ENCODE measurements at regions not wholly inside any gene's neighbourhood (a gene's known extent, or its start where the extent isn't known, plus 50 kb on each side); places are given as distances from the start of the nearest gene placed in this dataset.

DNA sequence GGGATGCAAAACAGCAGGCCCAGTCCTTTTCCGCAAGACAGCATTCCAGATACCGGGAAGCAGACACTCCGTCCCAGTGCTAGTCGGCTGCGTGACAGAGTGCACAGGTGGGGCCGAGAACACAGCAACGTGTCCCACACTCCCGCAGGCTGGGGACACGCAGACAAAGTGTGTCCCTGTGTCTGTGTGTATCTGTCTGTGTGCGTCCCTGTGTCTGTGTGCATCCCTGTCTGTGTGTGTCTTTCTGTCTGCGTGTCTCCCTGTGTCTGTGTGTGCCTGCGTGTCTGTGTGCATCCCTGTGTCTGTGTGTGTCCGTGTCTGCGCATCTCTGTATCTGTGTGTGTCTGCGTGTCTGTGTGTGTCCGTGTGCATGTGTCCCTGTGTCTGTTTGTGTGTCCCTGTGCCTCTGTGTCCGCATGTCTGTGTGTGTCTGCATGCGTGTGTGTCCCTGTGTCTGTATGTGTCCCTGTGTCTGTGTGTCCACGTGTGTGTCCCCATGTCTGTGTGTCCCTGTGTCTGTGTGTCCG, 137.0 kb downstream of the MRPL36 start:
- Histone ChIP-seq H3K4me1 (ENCODE audit: control insufficient read depth in 1 of 2, insufficient read depth in 2 of 2, low read length in 2 of 2) (peaks cover 0 to under 1% of the 10 kb centered on the region in 2 donors), H3K9me3 (ENCODE audit: control insufficient read depth in 1 of 2, low read length in 2 of 2) (no peaks in the 10 kb centered on the region), H3K27me3 (ENCODE audit: control insufficient read depth in 1 of 2, insufficient read depth in 2 of 2, low read length in 2 of 2) (peaks cover 34 to 47% of the 10 kb centered on the region in 2 donors), H3K9ac (ENCODE audit: low read depth in 1 of 2, low read length in 2 of 2) (no peak overlapping the region), H3K27ac (ENCODE audit: low read depth, low read length) (no peak overlapping the region), H3K36me3 (ENCODE audit: control insufficient read depth in 1 of 2, insufficient read depth in 2 of 2, low read length in 2 of 2) (no peaks in the 10 kb centered on the region), H3K4me3 (ENCODE audit: low read depth in 1 of 2, low read length in 2 of 2) (no peak overlapping the region)

DNA sequence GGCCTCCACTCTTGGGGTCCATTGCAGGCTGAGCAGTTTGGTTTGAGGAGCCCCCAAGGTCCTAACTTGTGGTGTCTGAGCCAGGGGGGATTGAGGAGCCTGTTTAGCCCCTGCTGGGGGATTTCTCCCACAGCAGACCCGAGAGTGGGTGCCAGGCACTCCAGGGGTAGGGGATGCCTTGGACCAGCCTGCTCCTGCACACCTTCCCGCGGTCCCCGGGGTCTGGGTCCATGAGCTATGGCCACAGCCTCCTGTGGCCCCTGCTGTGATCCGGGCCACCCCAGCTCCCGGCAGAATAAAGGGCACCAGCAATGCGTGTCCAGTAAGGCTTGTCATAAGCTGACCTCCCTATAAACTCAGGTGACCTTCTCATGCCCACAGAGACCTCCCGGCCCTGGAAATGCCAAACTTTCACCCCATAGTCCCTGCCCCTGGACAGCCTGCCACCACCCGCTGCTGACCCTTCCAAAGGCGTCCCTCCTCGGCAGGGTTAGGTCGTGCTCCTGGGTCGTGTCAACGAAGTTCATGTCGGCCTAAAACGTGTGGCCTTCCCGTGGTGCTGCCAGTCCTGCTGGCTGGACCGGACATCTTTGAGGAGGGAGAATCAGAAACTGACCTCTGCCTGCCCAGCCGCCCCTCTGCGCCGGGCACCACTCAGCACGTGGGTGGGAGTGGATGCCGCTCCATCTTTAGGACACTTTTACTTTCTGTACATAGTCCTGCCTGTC, 137.6 kb downstream of the MRPL36 start:
- Histone ChIP-seq H3K27me3 (ENCODE audit: control insufficient read depth in 1 of 2, insufficient read depth in 2 of 2, low read length in 2 of 2) (peaks cover 33 to 51% of the 10 kb centered on the region in 2 donors), H3K4me1 (ENCODE audit: control insufficient read depth in 1 of 2, insufficient read depth in 2 of 2, low read length in 2 of 2) (no peaks in the 10 kb centered on the region), H3K9ac (ENCODE audit: low read depth in 1 of 2, low read length in 2 of 2) (no peak overlapping the region), H3K9me3 (ENCODE audit: control insufficient read depth in 1 of 2, low read length in 2 of 2) (no peaks in the 10 kb centered on the region), H3K4me3 (ENCODE audit: low read depth in 1 of 2, low read length in 2 of 2) (no peak overlapping the region), H3K36me3 (ENCODE audit: control insufficient read depth in 1 of 2, insufficient read depth in 2 of 2, low read length in 2 of 2) (no peaks in the 10 kb centered on the region), H3K27ac (ENCODE audit: low read depth, low read length) (no peak overlapping the region)

DNA sequence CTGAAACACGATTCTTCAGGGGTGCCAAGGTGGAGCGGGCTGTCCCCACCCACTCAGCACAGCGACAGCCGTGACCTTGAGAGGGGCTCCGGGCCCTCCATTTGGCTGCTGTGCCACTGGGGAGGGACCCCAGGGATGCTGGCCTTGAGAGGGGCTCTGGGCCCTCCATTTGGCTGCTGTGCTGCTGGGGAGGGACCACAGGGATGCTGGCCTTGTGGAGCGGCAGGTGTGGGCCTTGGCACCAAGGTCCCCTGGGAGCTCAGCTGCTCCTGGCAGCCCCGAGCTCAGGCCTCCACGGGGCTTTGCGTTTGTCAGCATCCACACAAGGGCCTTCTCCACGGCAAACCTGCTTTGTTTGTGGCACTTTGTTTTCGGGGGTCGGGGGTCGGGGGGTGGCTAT, 137.6 kb upstream of the LPCAT1 start:
- no peaks in the 10 kb centered on the region for H3K9me3 ChIP-seq (ENCODE audit: control insufficient read depth in 1 of 2, low read length in 2 of 2)
- no peaks in the 10 kb centered on the region for H3K36me3 ChIP-seq (ENCODE audit: control insufficient read depth in 1 of 2, insufficient read depth in 2 of 2, low read length in 2 of 2)
- H3K4me3 ChIP-seq (ENCODE audit: low read depth in 1 of 2, low read length in 2 of 2) = no peak overlapping the region
- H3K27ac ChIP-seq (ENCODE audit: low read depth, low read length) = no peak overlapping the region
- peaks cover 28 to 51% of the 10 kb centered on the region in 2 donors for H3K27me3 ChIP-seq (ENCODE audit: control insufficient read depth in 1 of 2, insufficient read depth in 2 of 2, low read length in 2 of 2)
- no peaks in the 10 kb centered on the region for H3K4me1 ChIP-seq (ENCODE audit: control insufficient read depth in 1 of 2, insufficient read depth in 2 of 2, low read length in 2 of 2)
- no peak overlapping the region for H3K9ac ChIP-seq (ENCODE audit: low read depth in 1 of 2, low read length in 2 of 2)

DNA sequence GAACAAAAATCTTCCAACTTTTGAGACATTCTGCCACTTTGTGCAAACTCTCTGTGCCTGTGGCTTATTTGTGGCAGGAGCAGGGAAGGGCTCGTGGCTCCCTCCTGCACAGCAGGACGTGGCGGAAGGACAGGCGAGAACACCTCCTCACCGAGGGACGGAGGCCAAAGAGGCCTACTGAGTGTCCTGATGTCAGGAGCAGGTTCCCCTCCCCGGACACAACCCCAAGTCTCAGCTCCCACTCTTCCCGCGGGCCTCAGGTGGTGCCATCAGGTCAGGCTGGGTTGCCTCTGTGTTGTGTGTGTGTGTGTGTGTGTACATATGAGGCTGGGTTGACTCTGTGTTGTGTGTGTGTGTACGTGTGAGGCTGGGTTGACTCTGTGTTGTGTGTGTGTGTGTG, 136.8 kb upstream of the LPCAT1 start:
- Histone ChIP-seq H3K27me3 (ENCODE audit: control insufficient read depth in 1 of 2, insufficient read depth in 2 of 2, low read length in 2 of 2) (peaks cover 20 to 46% of the 10 kb centered on the region in 2 donors), H3K9ac (ENCODE audit: low read depth in 1 of 2, low read length in 2 of 2) (no peak overlapping the region)

DNA sequence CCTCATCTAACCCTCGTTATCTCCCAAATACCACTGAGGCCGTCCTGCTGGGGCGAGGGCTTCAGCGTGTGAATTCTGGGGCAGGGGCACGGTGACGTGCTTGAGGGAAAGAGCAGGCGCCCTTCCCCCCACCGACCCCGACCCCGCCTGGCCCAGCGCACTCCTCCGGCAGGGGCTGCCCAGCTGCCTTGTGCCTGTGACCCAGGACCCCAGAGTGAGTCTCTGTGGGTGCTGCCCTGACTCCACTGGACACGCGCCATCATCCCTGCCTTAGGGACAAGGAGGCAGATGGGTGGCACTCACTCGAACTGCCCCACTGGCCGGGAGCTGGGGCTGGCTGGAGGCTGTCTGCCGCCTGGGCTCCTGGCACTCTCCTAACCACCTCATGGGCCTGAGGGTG, 136.2 kb upstream of the LPCAT1 start:
- Histone ChIP-seq H3K27me3 (ENCODE audit: control insufficient read depth in 1 of 2, insufficient read depth in 2 of 2, low read length in 2 of 2) (peaks cover 15 to 44% of the 10 kb centered on the region in 2 donors), H3K27ac (ENCODE audit: low read depth, low read length) (no peak overlapping the region), H3K9ac (ENCODE audit: low read depth in 1 of 2, low read length in 2 of 2) (no peak overlapping the region), H3K4me3 (ENCODE audit: low read depth in 1 of 2, low read length in 2 of 2) (no peak overlapping the region), H3K4me1 (ENCODE audit: control insufficient read depth in 1 of 2, insufficient read depth in 2 of 2, low read length in 2 of 2) (no peaks in the 10 kb centered on the region), H3K9me3 (ENCODE audit: control insufficient read depth in 1 of 2, low read length in 2 of 2) (no peaks in the 10 kb centered on the region), H3K36me3 (ENCODE audit: control insufficient read depth in 1 of 2, insufficient read depth in 2 of 2, low read length in 2 of 2) (no peaks in the 10 kb centered on the region)

More for the DNA sequence above, 136.8 kb upstream of the LPCAT1 start:
- Histone ChIP-seq H3K9me3 (ENCODE audit: control insufficient read depth in 1 of 2, low read length in 2 of 2) (no peaks in the 10 kb centered on the region), H3K36me3 (ENCODE audit: control insufficient read depth in 1 of 2, insufficient read depth in 2 of 2, low read length in 2 of 2) (no peaks in the 10 kb centered on the region), H3K4me3 (ENCODE audit: low read depth in 1 of 2, low read length in 2 of 2) (no peak overlapping the region), H3K4me1 (ENCODE audit: control insufficient read depth in 1 of 2, insufficient read depth in 2 of 2, low read length in 2 of 2) (no peaks in the 10 kb centered on the region), H3K27ac (ENCODE audit: low read depth, low read length) (no peak overlapping the region)

DNA sequence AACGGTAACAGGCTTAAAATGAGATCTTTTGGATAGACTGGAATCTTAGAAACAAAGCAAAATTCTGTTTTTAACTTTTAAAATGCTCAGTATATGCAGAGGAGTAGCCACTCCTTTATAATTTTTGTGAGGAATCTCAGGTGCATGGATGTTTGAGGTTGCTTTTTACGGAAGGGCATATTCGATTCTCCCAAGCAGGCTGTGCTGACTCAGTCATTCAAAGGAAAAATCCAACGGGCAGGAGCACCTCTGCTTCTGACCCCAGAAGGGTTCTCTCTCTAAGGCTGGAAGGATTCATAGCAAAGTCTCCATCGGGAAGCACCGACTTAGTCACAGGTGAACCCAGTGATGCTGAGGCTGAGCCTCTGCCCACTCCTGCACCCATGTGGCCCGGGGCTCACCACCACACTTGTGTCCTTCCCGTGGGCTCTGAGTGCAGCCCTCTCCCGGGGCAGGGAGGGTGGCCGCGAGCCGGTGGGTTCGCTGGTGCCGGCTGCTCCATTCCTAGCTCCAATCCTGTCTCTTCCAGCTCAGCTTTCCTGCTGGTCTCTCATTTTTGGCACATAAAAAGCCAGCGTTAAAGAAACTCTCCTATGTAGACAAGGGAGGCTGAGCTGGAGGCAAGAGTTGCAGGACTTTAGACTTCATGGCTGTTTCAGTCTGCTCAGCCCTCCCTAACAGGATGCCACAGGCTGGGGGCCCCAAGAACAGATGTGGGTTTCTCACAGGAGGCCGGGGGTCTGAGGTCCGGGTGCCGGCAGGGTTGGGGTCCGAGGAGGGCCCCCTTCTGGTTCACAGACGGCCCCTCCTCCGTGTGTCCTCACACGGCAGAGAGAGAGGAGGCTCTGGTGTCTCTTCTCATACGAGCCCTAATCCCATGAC, 135.6 kb upstream of the LPCAT1 start:
- Histone ChIP-seq H3K27me3 (ENCODE audit: control insufficient read depth in 1 of 2, insufficient read depth in 2 of 2, low read length in 2 of 2) (peaks cover 10 to 40% of the 10 kb centered on the region in 2 donors), H3K9ac (ENCODE audit: low read depth in 1 of 2, low read length in 2 of 2) (no peak overlapping the region), H3K36me3 (ENCODE audit: control insufficient read depth in 1 of 2, insufficient read depth in 2 of 2, low read length in 2 of 2) (no peaks in the 10 kb centered on the region), H3K9me3 (ENCODE audit: control insufficient read depth in 1 of 2, low read length in 2 of 2) (no peaks in the 10 kb centered on the region), H3K4me1 (ENCODE audit: control insufficient read depth in 1 of 2, insufficient read depth in 2 of 2, low read length in 2 of 2) (no peaks in the 10 kb centered on the region), H3K4me3 (ENCODE audit: low read depth in 1 of 2, low read length in 2 of 2) (no peak overlapping the region), H3K27ac (ENCODE audit: low read depth, low read length) (no peak overlapping the region)

DNA sequence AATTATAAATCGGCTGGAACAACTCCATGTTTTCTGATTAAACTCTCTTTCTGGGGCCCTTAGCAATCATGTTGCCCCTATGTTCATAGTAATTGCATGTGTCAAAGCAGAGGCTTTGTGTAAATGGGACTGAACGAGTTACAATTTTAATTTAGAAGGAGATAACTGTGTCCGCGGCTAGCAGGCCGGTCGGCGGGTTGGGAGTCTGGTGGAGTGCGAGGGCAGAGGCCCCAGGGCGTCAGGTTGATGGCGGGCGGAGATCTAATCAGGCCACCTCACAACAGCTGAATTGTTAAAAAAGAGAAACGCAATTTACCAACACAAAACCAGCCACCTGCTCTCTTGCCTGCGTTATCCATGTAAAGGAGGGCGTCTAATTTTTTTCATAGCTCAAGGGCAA, 134.9 kb upstream of the LPCAT1 start:
- Histone ChIP-seq H3K9ac (ENCODE audit: low read depth in 1 of 2, low read length in 2 of 2) (no peak overlapping the region), H3K4me3 (ENCODE audit: low read depth in 1 of 2, low read length in 2 of 2) (no peak overlapping the region), H3K27ac (ENCODE audit: low read depth, low read length) (no peak overlapping the region), H3K36me3 (ENCODE audit: control insufficient read depth in 1 of 2, insufficient read depth in 2 of 2, low read length in 2 of 2) (no peaks in the 10 kb centered on the region), H3K4me1 (ENCODE audit: control insufficient read depth in 1 of 2, insufficient read depth in 2 of 2, low read length in 2 of 2) (no peaks in the 10 kb centered on the region), H3K27me3 (ENCODE audit: control insufficient read depth in 1 of 2, insufficient read depth in 2 of 2, low read length in 2 of 2) (peaks cover 10 to 40% of the 10 kb centered on the region in 2 donors), H3K9me3 (ENCODE audit: control insufficient read depth in 1 of 2, low read length in 2 of 2) (no peaks in the 10 kb centered on the region)

DNA sequence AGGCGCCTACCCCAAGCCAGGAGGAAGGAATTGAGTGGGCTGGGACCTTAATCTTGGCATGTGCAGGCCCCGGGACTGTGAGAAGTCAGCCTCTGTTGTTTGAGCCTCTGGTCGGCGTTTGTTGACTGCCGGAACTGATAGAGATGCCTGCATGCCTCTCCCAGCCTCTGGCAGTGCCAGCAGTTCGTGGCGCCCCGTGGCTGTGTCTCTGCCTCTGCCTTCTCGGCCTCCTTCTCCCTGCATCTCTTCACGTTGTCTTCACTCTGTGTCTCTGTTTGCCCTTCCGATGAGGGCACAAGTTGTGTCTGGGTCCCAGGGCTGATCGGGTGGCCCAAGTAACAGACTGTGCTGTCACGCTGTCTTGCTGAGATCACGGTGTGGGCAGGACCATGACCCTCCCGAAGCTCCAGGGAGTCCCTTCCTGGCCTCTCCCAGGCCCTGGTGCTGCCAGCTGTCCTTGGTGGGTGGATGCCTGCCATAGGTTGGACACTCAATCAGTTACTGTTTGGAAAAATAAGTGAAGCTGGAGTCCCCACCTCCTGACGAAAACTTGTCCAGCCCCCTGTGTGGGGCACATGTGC, 133.5 kb upstream of the LPCAT1 start:
- H3K36me3 ChIP-seq (ENCODE audit: control insufficient read depth in 1 of 2, insufficient read depth in 2 of 2, low read length in 2 of 2) = no peaks in the 10 kb centered on the region
- H3K9ac ChIP-seq (ENCODE audit: low read depth in 1 of 2, low read length in 2 of 2) = no peak overlapping the region
- H3K9me3 ChIP-seq (ENCODE audit: control insufficient read depth in 1 of 2, low read length in 2 of 2) = no peaks in the 10 kb centered on the region
- H3K27me3 ChIP-seq (ENCODE audit: control insufficient read depth in 1 of 2, insufficient read depth in 2 of 2, low read length in 2 of 2) = peaks cover 24 to 44% of the 10 kb centered on the region in 2 donors
- no peak overlapping the region for H3K4me3 ChIP-seq (ENCODE audit: low read depth in 1 of 2, low read length in 2 of 2)
- H3K4me1 ChIP-seq (ENCODE audit: control insufficient read depth in 1 of 2, insufficient read depth in 2 of 2, low read length in 2 of 2) = peaks cover 0 to 7% of the 10 kb centered on the region in 2 donors
- H3K27ac ChIP-seq (ENCODE audit: low read depth, low read length) = no peak overlapping the region

DNA sequence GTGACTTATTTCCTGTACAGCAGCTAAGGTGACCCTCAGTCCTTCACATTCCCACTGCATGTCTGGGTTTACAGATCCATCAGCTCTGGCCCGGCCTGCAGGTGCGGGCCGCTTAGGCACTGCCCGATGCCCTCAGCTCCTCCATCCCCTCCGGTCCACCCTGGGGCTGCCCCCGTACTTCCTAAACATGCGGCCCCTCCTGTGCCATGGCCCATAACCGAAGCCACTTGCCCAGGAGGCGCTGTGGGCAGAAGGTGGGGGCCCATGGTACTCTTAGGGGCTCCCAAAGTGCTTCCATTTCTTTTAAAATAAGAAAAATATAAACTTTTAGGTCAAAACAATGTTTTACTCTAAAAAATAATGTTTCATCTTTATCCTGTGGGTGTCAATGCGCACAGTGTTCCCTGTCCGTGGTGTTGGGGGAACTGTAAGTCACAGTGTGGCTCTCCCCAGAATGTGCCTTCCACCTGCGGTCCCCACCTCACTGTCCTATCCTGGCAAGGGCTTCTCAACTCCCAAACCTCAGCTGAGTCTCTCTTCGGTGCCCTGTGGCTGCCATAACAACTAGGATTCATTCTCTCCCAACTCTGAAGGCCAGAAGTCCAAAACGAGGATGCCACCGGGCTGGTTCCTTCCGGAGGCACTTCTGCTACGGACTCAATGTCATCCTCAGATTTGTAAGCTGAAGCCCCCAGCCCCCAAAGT, 132.7 kb upstream of the LPCAT1 start:
- Histone ChIP-seq H3K36me3 (ENCODE audit: control insufficient read depth in 1 of 2, insufficient read depth in 2 of 2, low read length in 2 of 2) (no peaks in the 10 kb centered on the region), H3K4me1 (ENCODE audit: control insufficient read depth in 1 of 2, insufficient read depth in 2 of 2, low read length in 2 of 2) (peaks cover 0 to 7% of the 10 kb centered on the region in 2 donors), H3K9me3 (ENCODE audit: control insufficient read depth in 1 of 2, low read length in 2 of 2) (no peaks in the 10 kb centered on the region), H3K27me3 (ENCODE audit: control insufficient read depth in 1 of 2, insufficient read depth in 2 of 2, low read length in 2 of 2) (peaks cover 27 to 44% of the 10 kb centered on the region in 2 donors), H3K9ac (ENCODE audit: low read depth in 1 of 2, low read length in 2 of 2) (no peak overlapping the region), H3K27ac (ENCODE audit: low read depth, low read length) (no peak overlapping the region), H3K4me3 (ENCODE audit: low read depth in 1 of 2, low read length in 2 of 2) (no peak overlapping the region)
